Osteoblast (primary cell): ENCODE measurements at regions not wholly inside any gene's neighbourhood (a gene's known extent, or its start where the extent isn't known, plus 50 kb on each side); places are given as distances from the start of the nearest gene placed in this dataset.

ENCODE experiments used
- DNase-seq: peaks from one replicate; pipeline ENCODE4 v3.0.0; 2011; ENCODE audit warnings: low spot score, mixed read lengths; ENCODE audit not compliant: insufficient read length; ENCODE audit errors: missing footprints
- H2AFZ ChIP-seq: 2 replicates; pipeline ENCODE4 v1.6.0; 2011; ENCODE audit warnings: mild to moderate bottlenecking, low read length
- H3K27ac ChIP-seq: 2 replicates; pipeline ENCODE4 v1.5.1; 2011; ENCODE audit warnings: mild to moderate bottlenecking, low read depth, low read length, moderate library complexity
- H3K27me3 ChIP-seq: 2 replicates; pipeline ENCODE4 v1.6.0; 2012; ENCODE audit warnings: mild to moderate bottlenecking, control low read depth, inconsistent platforms, low read length, moderate library complexity; ENCODE audit not compliant: insufficient read depth
- H3K36me3 ChIP-seq: 2 replicates; pipeline ENCODE4 v1.5.1; 2011; ENCODE audit warnings: mild to moderate bottlenecking, low read length, control low read depth, moderate library complexity; ENCODE audit not compliant: insufficient read depth
- H3K4me1 ChIP-seq: 2 replicates; pipeline ENCODE4 v1.5.1; 2011; ENCODE audit warnings: mild to moderate bottlenecking, low read length, control low read depth, moderate library complexity; ENCODE audit not compliant: insufficient read depth
- H3K4me2 ChIP-seq: 2 replicates; pipeline ENCODE4 v1.6.0; 2011; ENCODE audit warnings: mild to moderate bottlenecking, low read length; ENCODE audit not compliant: insufficient read depth
- H3K4me3 ChIP-seq: fragments of 200-600 bp; sonication (generic); 3 replicates; pipeline ENCODE4 v1.5.1; 2012; ENCODE audit warnings: mild to moderate bottlenecking, low read length, inconsistent platforms; ENCODE audit not compliant: insufficient read depth
- H3K79me2 ChIP-seq: 2 replicates; pipeline ENCODE4 v1.6.0; 2012; ENCODE audit warnings: mild to moderate bottlenecking, low read length, control low read depth, inconsistent platforms; ENCODE audit not compliant: insufficient read depth
- H3K9me3 ChIP-seq: 2 replicates; pipeline ENCODE4 v1.5.1; 2011; ENCODE audit warnings: low read depth, low read length, control low read depth
- H4K20me1 ChIP-seq: 2 replicates; pipeline ENCODE4 v1.6.0; 2012; ENCODE audit warnings: mild to moderate bottlenecking, low read length, control low read depth; ENCODE audit not compliant: insufficient read depth
- CTCF ChIP-seq: IDR thresholded peaks from 2 replicates; pipeline ENCODE4 v1.5.1; 2011; ENCODE audit warnings: mild to moderate bottlenecking, low read depth, low read length, moderate library complexity; ENCODE audit errors: extremely low read depth

DNA sequence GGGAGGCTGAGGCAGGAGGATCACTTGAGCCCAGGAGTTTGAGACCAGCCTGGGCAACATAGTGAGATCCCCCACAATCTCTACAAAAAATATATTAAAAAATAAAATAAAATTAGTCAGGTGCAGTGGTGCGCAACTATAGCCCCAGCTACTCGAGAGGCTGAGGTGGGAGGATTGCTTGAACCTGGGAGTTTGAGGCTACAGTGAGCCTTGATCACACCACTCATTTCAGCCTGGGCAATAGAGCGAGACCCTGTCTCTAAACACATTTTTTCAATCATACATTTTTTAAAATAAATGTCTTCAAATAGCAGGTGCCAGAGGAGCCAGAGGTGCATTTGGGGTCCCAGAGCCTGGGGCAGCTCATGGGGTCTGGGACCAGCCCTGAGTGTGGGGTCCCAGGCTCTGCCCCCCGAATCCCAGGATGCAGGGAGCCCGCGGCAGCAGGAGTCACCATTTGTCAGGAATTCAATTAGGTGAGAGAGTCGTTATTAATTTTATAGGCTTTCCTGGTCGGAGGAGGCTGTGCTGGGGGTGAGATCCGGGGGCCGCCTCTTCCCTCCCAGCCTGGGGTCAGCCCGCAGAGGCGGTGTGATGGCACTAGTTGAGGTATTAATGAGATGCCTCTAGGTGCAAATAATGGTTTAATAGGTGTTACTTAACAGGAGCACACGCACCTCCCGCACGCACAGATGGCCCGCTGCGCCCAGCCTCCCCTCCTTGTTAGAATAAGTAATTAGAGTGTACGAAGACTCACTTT, 78.3 kb downstream of the MICALL2 start:
- peaks cover 18% of the 10 kb centered on the region for H3K27me3 ChIP-seq

GRCh38 chr7:1382553-1383397, 76.5 kb downstream of the MICALL2 start:
- Histone ChIP-seq H4K20me1 (no peaks in the 10 kb centered on the region), H3K4me1 (no peaks in the 10 kb centered on the region), H3K36me3 (no peaks in the 10 kb centered on the region), H3K4me3 (no peak overlapping the region), H3K27me3 (peaks cover 24% of the 10 kb centered on the region), H3K9me3 (no peaks in the 10 kb centered on the region), H2AFZ (no peak overlapping the region), H3K27ac (no peak overlapping the region), H3K4me2 (no peak overlapping the region), H3K79me2 (no peaks in the 10 kb centered on the region)
- TF ChIP-seq CTCF = no peak
- DNase-seq = peak; percentile 72

More for the DNA sequence above, 78.3 kb downstream of the MICALL2 start:
- Histone ChIP-seq H3K79me2 (no peaks in the 10 kb centered on the region), H3K9me3 (no peaks in the 10 kb centered on the region), H3K27ac (no peak overlapping the region), H4K20me1 (no peaks in the 10 kb centered on the region), H3K4me3 (no peak overlapping the region), H3K36me3 (no peaks in the 10 kb centered on the region), H3K4me2 (no peak overlapping the region), H3K4me1 (no peaks in the 10 kb centered on the region), H2AFZ (no peak overlapping the region)
- no peak for TF ChIP-seq CTCF
- peak; percentile 30 for DNase-seq

- H3K27me3 ChIP-seq = peaks cover 28% of the 10 kb centered on the region
- H3K79me2 ChIP-seq = no peaks in the 10 kb centered on the region
- H3K36me3 ChIP-seq = no peaks in the 10 kb centered on the region
- peak; percentile 78 for DNase-seq
- no peak overlapping the region for H3K4me2 ChIP-seq
- H2AFZ ChIP-seq = no peak overlapping the region
- no peaks in the 10 kb centered on the region for H3K4me1 ChIP-seq
- H3K9me3 ChIP-seq = no peaks in the 10 kb centered on the region
- H4K20me1 ChIP-seq = no peaks in the 10 kb centered on the region
- TF ChIP-seq CTCF = no peak
- no peak overlapping the region for H3K4me3 ChIP-seq
- no peak overlapping the region for H3K27ac ChIP-seq
Observed at GRCh38 chr7:1383398-1384112, 75.7 kb downstream of the MICALL2 start.

DNA sequence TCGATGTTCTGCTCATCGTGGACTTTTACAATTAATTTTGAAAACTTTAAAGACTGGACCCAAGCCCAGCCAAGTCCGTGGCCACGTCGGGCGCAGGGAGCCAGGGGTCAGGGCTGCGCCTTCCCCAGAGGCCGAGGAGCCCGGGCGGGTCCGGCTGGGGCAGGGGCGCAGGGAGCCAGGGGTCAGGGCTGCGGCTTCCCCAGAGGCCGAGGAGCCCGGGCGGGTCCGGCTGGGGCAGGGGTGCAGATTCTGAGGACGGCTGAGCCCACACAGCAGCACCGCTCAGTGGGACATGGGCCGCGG, 75.2 kb downstream of the MICALL2 start:
- H3K36me3 ChIP-seq = no peaks in the 10 kb centered on the region
- no peak for DNase-seq

More for the DNA sequence above, 75.2 kb downstream of the MICALL2 start:
- no peaks in the 10 kb centered on the region for H3K9me3 ChIP-seq
- H3K27ac ChIP-seq = no peak overlapping the region
- H4K20me1 ChIP-seq = no peaks in the 10 kb centered on the region
- TF ChIP-seq CTCF = no peak
- no peaks in the 10 kb centered on the region for H3K4me1 ChIP-seq
- H3K79me2 ChIP-seq = no peaks in the 10 kb centered on the region
- no peak overlapping the region for H2AFZ ChIP-seq
- H3K27me3 ChIP-seq = peaks cover 33% of the 10 kb centered on the region
- no peak overlapping the region for H3K4me2 ChIP-seq
- no peak overlapping the region for H3K4me3 ChIP-seq
